ENCODE measurements at regions not wholly inside any gene's neighbourhood (a gene's known extent, or its start where the extent isn't known, plus 50 kb on each side); places are given as distances from the start of the nearest gene placed in this dataset.

DNA sequence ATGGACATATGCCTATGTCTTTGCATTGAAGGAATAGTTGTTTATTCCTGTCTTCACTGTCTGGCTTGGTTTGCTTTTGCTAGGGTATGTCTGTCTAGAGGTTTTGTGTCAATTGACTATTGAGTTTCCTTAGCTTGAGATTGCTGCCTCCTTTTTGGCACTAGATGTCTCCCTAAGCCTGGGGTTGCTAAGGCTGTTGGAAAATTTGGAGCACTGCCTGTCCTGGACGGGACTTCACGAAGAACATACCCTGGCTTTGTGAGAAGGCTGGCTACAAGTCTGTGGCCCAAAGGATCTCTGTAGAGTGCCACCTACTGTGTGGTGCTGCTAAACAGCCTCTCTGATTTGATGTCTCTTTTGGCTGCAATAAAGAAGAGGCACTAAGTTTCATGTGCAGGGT lies 183.8 kb upstream of the NUDT10 start:
- Histone ChIP-seq H3K36me3 (ENCODE audit: control insufficient read depth in 1 of 2, insufficient read depth in 2 of 2, low read length in 2 of 2) (no peaks in the 10 kb centered on the region), H3K4me1 (ENCODE audit: control insufficient read depth in 1 of 2, insufficient read depth in 2 of 2, low read length in 2 of 2) (no peaks in the 10 kb centered on the region)

GRCh38 chrX:51151734-51152133 lies 180.9 kb upstream of the NUDT10 start:
- Histone ChIP-seq H3K9me3 (ENCODE audit: insufficient read depth, low read depth, low read length) (no peaks in the 10 kb centered on the region), H3K9ac (ENCODE audit: low read length) (no peak overlapping the region), H3K27ac (ENCODE audit: low read depth, low read length) (no peak overlapping the region), H2BK120ac (ENCODE audit: insufficient read depth, low read length, poor library complexity) (no peak overlapping the region), H4K12ac (ENCODE audit: low read depth, low read length) (no peak overlapping the region), H4K91ac (ENCODE audit: low read depth, low read length) (no peak overlapping the region), H3K23ac (ENCODE audit: low read length) (no peak overlapping the region), H3K18ac (ENCODE audit: low read length) (no peak overlapping the region), H2BK12ac (ENCODE audit: low read length) (no peak overlapping the region), H3K27me3 (ENCODE audit: insufficient read depth, low read length) (no peaks in the 10 kb centered on the region), H3K79me1 (ENCODE audit: low read length) (no peaks in the 10 kb centered on the region), H3K14ac (ENCODE audit: low read length) (no peak overlapping the region), H4K8ac (ENCODE audit: low read depth, low read length) (no peak overlapping the region), H3K4me2 (ENCODE audit: low read length) (no peak overlapping the region), H3K4me3 (ENCODE audit: low read depth, low read length) (no peak overlapping the region), H2AFZ (ENCODE audit: insufficient read depth, low read length, poor library complexity) (no peak overlapping the region), H2BK5ac (ENCODE audit: low read depth, low read length, poor library complexity) (no peak overlapping the region), H3K36me3 (ENCODE audit: control insufficient read depth in 1 of 2, insufficient read depth in 2 of 2, low read length in 2 of 2) (no peaks in the 10 kb centered on the region), H3K4ac (ENCODE audit: low read depth, low read length) (no peak overlapping the region), H2AK5ac (ENCODE audit: low read length) (no peak overlapping the region), H3K4me1 (ENCODE audit: control insufficient read depth in 1 of 2, insufficient read depth in 2 of 2, low read length in 2 of 2) (no peaks in the 10 kb centered on the region), H3K79me2 (ENCODE audit: control insufficient read depth, insufficient read depth, low read length, poor library complexity) (no peaks in the 10 kb centered on the region)
- no CpG with 5 or more reads among the region's 1 CpG for WGBS (ENCODE audit: extremely low coverage, insufficient coverage, insufficient read length)
- DNase-seq = no peak

More for the DNA sequence above, 183.8 kb upstream of the NUDT10 start:
- H4K12ac ChIP-seq (ENCODE audit: low read depth, low read length) = no peak overlapping the region
- H3K4ac ChIP-seq (ENCODE audit: low read depth, low read length) = no peak overlapping the region
- H3K27me3 ChIP-seq (ENCODE audit: insufficient read depth, low read length) = no peaks in the 10 kb centered on the region
- H2BK120ac ChIP-seq (ENCODE audit: insufficient read depth, low read length, poor library complexity) = no peak overlapping the region
- H2AFZ ChIP-seq (ENCODE audit: insufficient read depth, low read length, poor library complexity) = no peak overlapping the region
- H3K23ac ChIP-seq (ENCODE audit: low read length) = no peak overlapping the region
- no peak overlapping the region for H4K8ac ChIP-seq (ENCODE audit: low read depth, low read length)
- no peaks in the 10 kb centered on the region for H3K9me3 ChIP-seq (ENCODE audit: insufficient read depth, low read depth, low read length)
- no peak overlapping the region for H3K18ac ChIP-seq (ENCODE audit: low read length)
- H2BK5ac ChIP-seq (ENCODE audit: low read depth, low read length, poor library complexity) = no peak overlapping the region
- no peak overlapping the region for H3K27ac ChIP-seq (ENCODE audit: low read depth, low read length)
- H2AK5ac ChIP-seq (ENCODE audit: low read length) = no peak overlapping the region
- H3K9ac ChIP-seq (ENCODE audit: low read length) = no peak overlapping the region
- H3K4me2 ChIP-seq (ENCODE audit: low read length) = no peak overlapping the region
- no peak overlapping the region for H3K4me3 ChIP-seq (ENCODE audit: low read depth, low read length)
- no peak overlapping the region for H2BK12ac ChIP-seq (ENCODE audit: low read length)
- H3K79me1 ChIP-seq (ENCODE audit: low read length) = no peaks in the 10 kb centered on the region
- H3K79me2 ChIP-seq (ENCODE audit: control insufficient read depth, insufficient read depth, low read length, poor library complexity) = no peaks in the 10 kb centered on the region
- peak; percentile 7 to 61 for DNase-seq
- H3K14ac ChIP-seq (ENCODE audit: low read length) = no peak overlapping the region
- H4K91ac ChIP-seq (ENCODE audit: low read depth, low read length) = no peak overlapping the region
- WGBS (ENCODE audit: extremely low coverage, insufficient coverage, insufficient read length) = no CpG with 5 or more reads among the region's 2 CpGs

GRCh38 chrX:51155157-51155556 lies 177.5 kb upstream of the NUDT10 start:
- Histone ChIP-seq H3K27ac (ENCODE audit: low read depth, low read length) (no peak overlapping the region), H3K9ac (ENCODE audit: low read length) (no peak overlapping the region), H3K4me3 (ENCODE audit: low read depth, low read length) (no peak overlapping the region), H3K79me1 (ENCODE audit: low read length) (peaks cover 2% of the 10 kb centered on the region), H4K91ac (ENCODE audit: low read depth, low read length) (no peak overlapping the region), H2AK5ac (ENCODE audit: low read length) (no peak overlapping the region), H3K4ac (ENCODE audit: low read depth, low read length) (no peak overlapping the region), H3K27me3 (ENCODE audit: insufficient read depth, low read length) (no peaks in the 10 kb centered on the region), H4K8ac (ENCODE audit: low read depth, low read length) (no peak overlapping the region), H4K12ac (ENCODE audit: low read depth, low read length) (no peak overlapping the region), H2BK5ac (ENCODE audit: low read depth, low read length, poor library complexity) (no peak overlapping the region), H3K9me3 (ENCODE audit: insufficient read depth, low read depth, low read length) (no peaks in the 10 kb centered on the region), H3K36me3 (ENCODE audit: control insufficient read depth in 1 of 2, insufficient read depth in 2 of 2, low read length in 2 of 2) (no peaks in the 10 kb centered on the region), H3K18ac (ENCODE audit: low read length) (no peak overlapping the region), H3K14ac (ENCODE audit: low read length) (no peak overlapping the region), H3K23ac (ENCODE audit: low read length) (no peak overlapping the region), H2AFZ (ENCODE audit: insufficient read depth, low read length, poor library complexity) (no peak overlapping the region), H3K4me1 (ENCODE audit: control insufficient read depth in 1 of 2, insufficient read depth in 2 of 2, low read length in 2 of 2) (peaks cover 0 to 2% of the 10 kb centered on the region in 2 experiments), H2BK120ac (ENCODE audit: insufficient read depth, low read length, poor library complexity) (no peak overlapping the region), H3K79me2 (ENCODE audit: control insufficient read depth, insufficient read depth, low read length, poor library complexity) (no peaks in the 10 kb centered on the region), H2BK12ac (ENCODE audit: low read length) (no peak overlapping the region), H3K4me2 (ENCODE audit: low read length) (no peak overlapping the region)
- DNase-seq = no peak
- WGBS (ENCODE audit: extremely low coverage, insufficient coverage, insufficient read length) = no CpG with 5 or more reads among the region's 1 CpG

GRCh38 chrX:51155566-51155965 lies 177.1 kb upstream of the NUDT10 start:
- Histone ChIP-seq H3K14ac (ENCODE audit: low read length) (no peak overlapping the region), H3K9me3 (ENCODE audit: insufficient read depth, low read depth, low read length) (no peaks in the 10 kb centered on the region), H2BK120ac (ENCODE audit: insufficient read depth, low read length, poor library complexity) (no peak overlapping the region), H3K27ac (ENCODE audit: low read depth, low read length) (no peak overlapping the region), H4K8ac (ENCODE audit: low read depth, low read length) (no peak overlapping the region), H3K9ac (ENCODE audit: low read length) (no peak overlapping the region), H3K27me3 (ENCODE audit: insufficient read depth, low read length) (no peaks in the 10 kb centered on the region), H3K36me3 (ENCODE audit: control insufficient read depth in 1 of 2, insufficient read depth in 2 of 2, low read length in 2 of 2) (no peaks in the 10 kb centered on the region), H3K23ac (ENCODE audit: low read length) (no peak overlapping the region), H3K4me3 (ENCODE audit: low read depth, low read length) (no peak overlapping the region), H3K79me1 (ENCODE audit: low read length) (peaks cover 2% of the 10 kb centered on the region), H3K4me2 (ENCODE audit: low read length) (no peak overlapping the region), H3K18ac (ENCODE audit: low read length) (no peak overlapping the region), H2BK12ac (ENCODE audit: low read length) (no peak overlapping the region), H2BK5ac (ENCODE audit: low read depth, low read length, poor library complexity) (no peak overlapping the region), H3K4ac (ENCODE audit: low read depth, low read length) (no peak overlapping the region), H4K12ac (ENCODE audit: low read depth, low read length) (no peak overlapping the region), H3K79me2 (ENCODE audit: control insufficient read depth, insufficient read depth, low read length, poor library complexity) (no peaks in the 10 kb centered on the region), H2AFZ (ENCODE audit: insufficient read depth, low read length, poor library complexity) (no peak overlapping the region), H4K91ac (ENCODE audit: low read depth, low read length) (no peak overlapping the region), H3K4me1 (ENCODE audit: control insufficient read depth in 1 of 2, insufficient read depth in 2 of 2, low read length in 2 of 2) (peaks cover 0 to 2% of the 10 kb centered on the region in 2 experiments), H2AK5ac (ENCODE audit: low read length) (no peak overlapping the region)
- peak in 1 of 2 donors; percentile 16 for DNase-seq
- no CpG with 5 or more reads among the region's 4 CpGs for WGBS (ENCODE audit: extremely low coverage, insufficient coverage, insufficient read length)
